NCI-H2107 treated with DMSO at 0.1 percent for 48 hours (cell line): ENCODE measurements at regions not wholly inside any gene's neighbourhood (a gene's known extent, or its start where the extent isn't known, plus 50 kb on each side); places are given as distances from the start of the nearest gene placed in this dataset.

Experiments used
- DNase-seq: peaks from one replicate; lab custom pipeline; 2025; ENCODE audit not compliant: unreplicated experiment; lab: John Stamatoyannopoulos, UW

DNA sequence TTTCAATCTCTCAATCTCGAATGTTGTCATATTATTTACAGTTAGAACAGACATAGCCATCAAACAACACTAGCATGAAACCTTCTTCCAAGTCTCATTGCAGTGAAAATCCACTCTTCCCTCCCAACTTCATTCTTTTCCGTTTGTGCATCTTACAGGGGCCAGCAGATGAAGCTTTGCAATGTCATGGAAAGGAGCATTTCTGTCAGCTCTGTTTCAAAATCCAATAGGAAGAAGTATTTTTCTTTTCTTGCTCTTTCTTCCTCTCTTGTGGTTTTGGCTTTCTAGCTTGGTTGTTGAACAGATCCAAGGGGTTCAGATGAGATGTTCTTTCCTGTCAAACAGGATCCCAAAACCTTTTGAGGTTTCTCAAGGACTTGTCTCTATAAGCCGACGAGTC is 416.6 kb downstream of the AEBP2 start:
- no peak for DNase-seq

DNA sequence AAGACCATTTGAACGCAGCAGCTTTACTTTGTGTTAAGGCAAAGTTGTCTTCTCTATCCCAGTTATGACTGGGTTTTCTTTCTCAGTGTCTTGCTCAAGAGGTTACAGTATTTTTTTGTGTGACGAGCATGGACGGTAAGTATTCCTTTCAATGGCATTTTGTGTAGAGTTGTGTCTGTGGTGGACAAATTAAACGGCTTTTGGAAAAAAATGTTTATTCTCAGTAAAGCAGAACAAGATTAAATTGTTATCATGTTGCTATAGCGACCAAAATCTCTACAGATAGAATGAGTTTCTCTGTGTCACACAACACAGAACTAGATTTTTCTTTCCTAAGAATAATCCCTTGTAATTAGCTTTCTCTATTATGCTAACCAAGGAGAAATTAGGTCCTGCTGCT is 417.1 kb downstream of the AEBP2 start:
- no peak for DNase-seq

DNA sequence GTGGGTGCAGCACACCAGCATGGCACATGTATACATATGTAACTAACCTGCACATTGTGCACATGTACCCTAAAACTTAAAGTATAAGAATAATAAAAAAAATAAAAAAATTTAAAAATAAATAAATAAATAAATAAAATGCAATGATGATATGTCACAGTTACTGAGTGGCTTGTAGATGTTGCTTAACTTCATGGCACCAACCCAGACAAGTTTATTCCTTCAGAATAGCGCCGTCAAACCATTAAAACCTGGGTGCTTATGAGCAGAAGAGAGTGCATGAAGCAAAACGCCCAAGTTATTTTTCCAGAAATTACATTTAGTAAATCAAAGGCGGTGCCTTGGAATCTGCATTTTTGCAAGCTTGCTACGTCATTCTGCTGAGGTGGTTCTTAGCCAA is 417.9 kb downstream of the AEBP2 start:
- no peak for DNase-seq

DNA sequence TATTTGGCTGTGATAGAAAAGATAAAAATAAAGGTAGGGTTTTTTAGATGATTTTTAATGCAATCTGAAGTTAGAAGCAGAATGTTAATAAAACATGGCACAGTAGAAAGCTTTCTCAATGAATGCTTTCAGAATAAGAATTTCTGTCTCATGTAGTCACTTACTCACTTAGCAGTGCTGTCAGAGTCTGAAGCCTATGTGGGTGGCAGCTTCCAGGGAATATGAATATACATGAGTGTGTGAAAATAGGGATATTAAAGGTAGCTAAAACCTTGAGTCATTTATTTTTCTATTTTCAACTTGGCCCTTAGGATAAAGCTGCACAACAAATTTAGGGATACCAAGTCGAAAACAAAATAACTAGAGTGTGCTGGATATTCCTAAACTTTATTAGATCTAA is 427.9 kb downstream of the AEBP2 start:
- DNase-seq, result no peak

DNA sequence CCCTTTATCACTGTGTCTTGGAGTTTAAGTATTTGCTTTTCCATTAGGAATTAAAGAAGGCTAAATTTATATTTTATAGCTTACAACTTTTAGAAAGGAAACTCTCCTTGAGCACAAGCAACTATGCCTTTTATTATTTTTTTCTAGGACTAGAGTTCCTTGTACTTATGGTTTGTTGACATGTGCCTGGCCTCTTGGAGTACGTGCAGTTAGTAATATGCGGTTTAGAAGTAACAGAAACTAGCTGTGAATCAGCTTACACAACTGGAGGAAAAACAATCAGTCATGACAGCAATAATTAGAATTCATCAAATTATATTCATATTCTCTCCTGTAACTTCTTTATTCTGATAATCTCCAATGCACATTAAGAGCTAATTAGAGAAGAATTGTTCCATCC is 428.7 kb downstream of the AEBP2 start:
- DNase-seq, result no peak

DNA sequence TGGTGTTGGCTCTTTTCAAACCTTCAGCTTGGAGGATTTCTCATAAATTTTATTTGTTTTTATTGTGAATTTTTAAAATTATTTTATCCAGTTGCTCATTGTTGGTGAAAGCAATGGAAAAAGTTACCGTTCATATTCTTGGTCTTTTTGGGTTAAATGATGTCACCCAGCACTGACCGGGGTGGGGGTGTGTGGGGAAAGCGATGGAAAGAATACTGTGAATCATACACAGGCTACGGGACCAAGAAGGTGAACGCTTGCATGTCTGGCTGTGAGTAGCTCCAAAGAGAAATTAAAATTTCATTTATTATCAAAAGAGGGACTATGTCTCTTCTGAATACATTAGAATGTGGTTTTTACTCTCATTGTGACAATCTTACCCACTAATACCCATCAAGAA is 430.1 kb downstream of the AEBP2 start:
- no peak for DNase-seq

DNA sequence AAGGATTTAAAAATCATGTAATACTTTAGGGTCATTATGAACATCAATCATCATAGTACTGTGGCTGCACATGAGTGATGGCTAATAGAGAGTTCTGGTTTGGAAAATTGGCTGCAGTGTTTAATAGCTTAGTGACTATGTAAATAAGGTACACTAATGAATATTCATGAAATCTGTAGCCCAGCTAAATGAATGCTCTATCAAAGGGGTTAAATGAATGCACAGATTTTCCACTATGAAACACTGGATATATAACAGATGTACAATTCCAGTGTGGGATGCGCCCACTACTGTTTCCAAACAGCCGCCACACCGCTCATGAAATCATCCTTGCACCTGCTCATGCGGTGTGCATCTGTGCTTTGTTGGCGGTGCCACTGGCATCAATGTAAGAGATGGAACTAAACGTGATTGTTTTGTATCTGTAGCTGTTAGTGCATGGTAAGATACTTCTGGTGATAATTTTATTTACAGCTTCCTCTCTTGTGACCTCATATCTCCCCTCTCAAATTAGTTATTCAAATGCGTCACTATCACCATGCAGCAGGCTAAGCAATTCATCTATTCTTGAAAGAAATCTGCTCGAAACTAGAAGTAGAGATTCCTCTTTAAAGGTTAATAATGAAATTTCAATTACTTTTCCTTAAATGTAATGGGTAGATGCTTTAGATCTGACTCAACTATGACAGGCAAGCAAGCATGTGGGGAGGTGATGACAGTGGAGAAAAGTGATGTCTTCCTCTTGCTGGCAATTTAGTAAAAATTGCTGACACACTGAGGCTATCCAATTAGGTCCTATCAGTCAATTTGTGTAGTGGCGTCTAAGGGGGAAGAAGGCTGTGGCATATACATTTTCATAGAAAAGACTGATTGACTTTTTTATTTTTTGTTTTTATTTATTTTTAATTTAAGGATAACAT is 433.6 kb downstream of the AEBP2 start:
- DNase-seq, result no peak

DNA sequence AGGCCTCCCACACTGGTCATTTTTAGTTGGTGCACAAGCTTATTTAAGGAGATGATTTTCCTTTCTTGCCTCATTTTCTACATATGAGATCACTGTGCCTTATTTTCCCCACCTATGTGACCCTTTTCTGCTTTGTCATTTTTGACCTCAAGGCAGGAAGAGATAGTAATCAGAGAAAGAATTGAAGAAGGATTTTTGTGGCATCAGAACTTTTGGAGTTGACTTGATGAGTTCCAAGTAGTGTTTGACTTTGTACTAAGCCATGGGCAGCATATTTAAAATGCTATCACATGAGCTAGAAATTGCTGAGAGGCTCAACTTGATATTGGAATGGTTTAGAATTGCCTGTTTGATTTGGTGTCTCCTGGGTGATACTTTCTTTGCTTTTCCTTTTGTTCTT is 440.8 kb downstream of the AEBP2 start:
- DNase-seq, result no peak

DNA sequence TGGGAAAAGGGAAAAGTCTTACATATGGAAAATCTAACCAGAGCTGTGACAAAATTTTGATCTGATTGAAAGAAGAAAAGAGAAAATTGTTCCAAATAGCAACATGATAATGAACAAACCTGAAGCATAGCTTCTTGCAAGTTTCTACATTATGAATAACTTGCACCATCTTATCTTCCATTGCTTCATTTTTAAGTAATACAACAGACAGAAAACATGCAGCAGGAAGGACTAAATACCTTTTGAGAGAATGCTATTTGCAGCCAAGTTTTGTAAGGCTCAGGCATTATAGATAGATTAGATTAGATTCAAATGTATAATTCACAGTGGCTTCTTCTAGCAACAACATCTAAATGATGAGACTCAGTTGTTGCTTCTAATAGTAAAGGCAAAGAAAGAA is 441.4 kb downstream of the AEBP2 start:
- no peak for DNase-seq

DNA sequence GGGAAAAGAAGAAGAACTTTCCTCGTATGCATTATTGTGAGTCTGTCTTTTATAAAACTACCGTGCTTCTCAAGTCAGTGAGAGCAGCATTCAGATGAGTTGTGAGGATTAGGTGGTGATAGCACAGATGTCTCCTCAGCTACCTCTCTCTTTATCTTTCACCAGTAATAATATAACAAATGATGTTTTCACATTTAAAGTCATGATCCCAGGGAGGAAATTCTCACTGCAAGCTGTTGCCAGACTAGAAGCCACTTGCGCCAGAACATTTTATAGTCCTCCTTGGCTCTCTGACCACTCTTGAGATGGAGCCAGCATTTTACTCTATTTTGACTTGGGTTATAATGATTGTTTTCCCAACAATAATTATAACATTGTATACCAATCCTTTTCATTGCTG is 443.1 kb downstream of the AEBP2 start:
- DNase-seq, result no peak

DNA sequence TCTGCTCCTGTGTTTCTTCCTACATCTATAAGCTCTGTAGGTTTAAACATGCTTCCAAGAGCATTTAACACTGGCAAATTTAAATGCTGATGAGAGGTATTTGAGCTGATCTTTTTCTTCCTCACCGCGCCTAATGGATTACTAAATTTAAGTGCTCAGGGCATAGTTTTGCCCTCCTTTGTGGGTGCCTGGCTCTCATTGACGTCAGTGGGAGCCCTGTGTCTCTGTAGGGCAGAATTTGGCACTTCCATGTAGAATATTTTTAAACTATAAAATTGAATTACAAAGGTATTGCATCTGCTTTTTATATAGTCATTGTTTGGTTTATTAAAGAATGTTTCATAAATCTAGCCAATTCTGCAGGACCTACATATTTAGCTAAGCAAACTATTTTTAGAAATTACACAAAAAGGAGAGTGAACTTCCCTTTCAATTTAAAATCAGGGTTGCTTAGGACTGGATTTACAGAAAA is 444.8 kb downstream of the AEBP2 start:
- DNase-seq, result no peak

DNA sequence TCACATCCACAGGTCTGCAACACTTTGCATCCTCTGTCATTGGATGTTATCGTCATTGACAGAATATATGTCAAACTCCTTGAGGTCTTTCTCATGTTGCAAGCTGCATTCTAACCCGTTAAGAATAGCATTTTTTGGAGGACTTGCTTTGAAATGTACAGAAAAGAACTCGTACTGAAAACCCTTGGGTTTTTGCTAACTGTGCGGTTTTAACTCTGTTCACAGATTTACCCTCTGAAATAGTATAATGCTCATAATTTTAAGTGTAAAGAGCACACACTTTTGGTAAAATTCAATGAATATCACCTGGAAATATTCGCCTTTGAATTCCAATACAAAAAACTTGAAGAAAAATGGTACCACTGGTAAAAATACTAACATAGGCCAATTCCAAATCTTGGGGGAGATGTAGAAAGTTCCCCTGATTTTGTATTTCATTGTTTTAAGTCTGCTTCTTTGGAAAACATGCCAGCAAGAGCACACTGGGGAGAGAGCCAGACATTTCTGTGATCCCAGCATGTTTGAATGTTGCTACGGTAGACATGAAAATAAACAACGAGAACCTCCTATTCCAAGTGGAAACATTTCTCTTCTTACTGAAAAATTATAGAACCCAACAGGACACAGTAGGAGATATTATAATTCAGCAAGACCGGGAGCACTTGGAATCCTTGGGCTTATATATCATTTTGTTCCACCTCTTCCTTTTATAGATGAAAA is 446.0 kb downstream of the AEBP2 start:
- no peak for DNase-seq

DNA sequence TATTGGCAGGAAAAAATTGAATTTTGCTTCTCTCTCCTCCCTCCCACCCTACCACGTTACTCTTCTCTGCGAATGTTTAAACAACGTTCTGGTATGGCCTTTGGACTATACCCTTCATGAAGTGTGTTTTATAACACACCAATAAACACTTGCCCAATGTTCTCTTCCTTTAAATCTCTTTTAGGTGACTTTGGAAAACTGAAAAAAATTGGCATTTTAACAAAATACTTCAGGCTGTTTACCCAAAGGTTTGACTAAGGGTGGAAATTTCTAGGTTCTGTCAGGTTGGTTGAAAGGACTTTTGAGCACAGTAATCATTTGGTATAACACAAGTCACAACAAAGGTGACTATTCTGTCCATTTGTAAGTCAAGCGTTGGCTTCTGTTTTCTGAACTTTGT is 446.8 kb downstream of the AEBP2 start:
- no peak for DNase-seq

DNA sequence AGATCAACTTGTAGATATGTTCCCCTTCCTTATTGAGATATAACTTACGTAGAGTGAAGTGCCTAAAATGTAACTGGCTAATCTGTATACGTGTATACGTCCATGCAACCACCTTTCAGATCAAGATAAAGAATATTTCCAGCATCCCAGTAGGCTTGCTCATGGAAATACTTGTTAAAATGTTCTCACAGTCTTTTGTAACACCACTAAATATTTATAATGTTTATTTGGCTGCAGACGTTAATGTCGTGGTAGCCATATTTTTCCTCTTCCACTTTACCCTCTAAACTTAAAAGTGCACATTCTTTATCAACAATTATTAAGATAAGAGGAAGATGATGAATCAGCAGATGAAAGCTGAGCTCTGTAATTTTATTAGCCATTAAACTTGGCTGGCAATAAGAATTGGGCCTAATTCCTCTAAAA is 447.4 kb downstream of the AEBP2 start:
- no peak for DNase-seq

DNA sequence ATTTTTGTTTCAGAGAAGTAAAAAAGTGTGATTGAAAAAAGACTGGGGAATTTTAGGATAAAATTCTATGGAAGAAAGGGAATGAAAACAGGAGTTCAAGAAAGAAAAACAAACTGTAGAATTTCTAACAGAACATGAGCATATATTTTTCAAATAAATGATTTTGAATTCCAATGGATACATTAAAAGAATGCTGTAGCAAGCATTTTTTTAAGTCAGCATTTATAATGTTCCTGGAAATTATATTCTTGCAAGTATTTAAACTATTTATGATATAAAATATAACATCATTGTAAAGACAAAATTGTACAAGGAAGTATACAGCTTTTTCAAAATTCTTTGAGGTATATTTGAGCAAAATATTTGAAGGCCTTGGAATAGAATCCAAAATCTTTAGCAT is 450.7 kb downstream of the AEBP2 start:
- no peak for DNase-seq

DNA sequence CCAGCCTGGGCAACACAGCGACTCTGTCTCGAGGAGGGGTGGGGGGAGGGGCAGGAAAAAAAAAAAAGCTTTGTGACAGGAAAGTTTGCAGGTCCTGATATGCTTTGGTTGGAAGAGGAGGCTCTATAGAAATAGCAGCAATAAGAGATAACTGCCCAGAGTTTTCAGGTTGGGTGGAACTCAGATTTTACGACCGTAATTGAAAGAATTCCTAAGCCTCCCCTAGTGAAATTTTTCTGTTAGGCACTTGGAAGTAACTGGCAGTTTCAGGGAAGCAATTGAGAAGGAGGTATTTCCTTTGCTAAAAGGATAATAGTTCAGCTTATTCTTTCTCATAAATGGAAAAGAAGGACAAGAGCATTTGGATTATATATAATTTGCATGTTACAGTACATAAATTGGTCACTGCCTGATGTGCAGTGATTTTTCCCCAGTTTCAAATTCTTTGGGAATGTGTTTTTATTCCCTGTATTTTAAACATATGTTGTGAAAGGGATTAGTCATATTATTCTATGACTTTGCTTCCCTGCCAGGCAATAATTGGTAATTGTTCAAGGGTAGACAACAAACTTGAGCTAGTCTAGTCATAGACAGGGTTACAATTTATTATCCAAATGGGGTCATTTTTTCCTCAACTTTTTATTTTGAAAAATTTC is 452.8 kb downstream of the AEBP2 start:
- DNase-seq, result no peak

DNA sequence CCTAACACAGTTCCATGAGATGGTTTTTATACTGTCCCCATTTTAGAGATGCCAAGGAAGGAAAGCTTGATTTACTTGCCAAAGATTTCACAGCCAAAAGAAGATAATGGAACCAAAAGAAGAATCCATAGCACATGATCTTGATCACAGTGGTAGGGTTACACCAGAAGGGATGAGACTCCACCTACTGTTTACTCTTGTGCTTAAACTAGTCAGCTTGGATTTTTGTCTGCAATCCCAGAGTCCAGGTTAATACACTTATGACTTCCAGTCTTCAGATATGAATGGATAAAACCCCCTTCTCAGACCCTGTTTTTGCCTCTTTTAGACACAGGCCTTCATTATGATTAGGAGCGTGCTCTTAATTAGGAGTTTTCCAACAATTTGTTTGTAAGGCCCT is 454.2 kb downstream of the AEBP2 start:
- DNase-seq, result no peak

DNA sequence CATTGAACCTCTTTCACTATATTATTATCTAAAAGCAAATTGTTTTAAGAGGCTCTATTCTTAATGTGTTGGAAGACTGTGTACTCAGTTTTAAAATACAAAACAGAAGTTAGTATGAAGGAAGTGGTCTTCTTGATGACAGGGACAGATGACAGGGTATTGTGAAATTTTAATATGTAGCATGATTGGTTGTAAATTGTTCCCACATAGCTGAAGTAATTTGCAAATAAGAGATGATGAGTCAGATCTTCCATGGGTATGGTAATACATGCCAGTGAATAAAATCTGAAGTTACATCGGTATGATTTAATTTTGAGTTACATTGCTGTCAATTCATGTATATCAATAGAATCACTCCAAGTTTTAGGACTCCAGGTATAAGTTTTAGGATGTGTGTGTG is 454.8 kb downstream of the AEBP2 start:
- no peak for DNase-seq

DNA sequence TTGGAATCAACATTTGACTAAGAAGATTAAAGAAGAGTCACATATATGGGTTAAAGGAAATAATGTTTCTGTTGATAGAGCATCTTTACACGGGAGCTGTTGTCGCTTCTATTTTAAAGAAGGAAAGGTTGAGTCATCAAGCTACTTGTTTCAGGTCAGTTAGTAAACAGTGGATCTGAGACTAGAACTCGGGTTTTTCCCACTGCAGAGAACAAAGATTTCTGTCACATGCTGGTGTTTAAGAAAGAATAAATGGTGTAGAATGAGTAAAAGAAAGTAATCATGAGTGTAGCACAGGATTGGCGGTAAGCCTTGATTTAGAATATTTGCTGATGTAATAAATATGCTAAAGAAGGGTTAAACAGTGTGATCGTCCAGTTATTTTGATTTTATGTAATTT is 455.5 kb downstream of the AEBP2 start:
- DNase-seq, result no peak

DNA sequence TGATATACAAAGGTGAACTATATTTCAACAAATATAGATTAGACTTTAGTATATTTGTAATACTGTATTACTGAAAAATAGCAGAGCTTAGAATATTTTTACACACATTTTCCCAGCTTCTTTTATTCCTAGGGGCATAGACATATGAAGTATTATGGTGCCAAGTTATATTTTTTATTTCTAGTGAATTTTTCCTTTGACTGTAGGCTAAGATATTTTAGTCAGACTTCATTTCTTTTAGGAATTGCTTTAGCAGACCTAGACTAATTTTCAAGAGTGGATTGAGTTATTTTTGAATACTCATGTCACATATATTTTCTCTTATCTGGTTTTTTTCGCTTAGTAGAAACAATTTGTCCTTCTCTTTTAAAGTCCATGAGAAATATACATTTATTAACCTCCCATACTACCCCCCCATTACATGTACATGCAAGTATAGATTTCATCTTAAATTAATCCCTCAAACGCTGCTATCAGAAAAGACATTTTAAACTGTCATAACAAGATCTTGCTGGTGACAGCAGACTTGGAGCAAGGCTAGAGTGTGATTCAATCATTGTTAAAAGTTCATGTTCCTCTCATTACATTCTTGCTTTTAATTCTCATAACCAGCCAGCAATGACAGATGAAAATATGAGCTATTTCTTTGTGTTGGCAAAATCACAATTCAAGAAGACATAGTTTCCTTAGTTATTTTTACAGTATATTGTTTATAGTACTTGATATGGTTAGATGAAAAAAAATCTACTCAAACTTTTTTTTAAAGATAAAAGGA is 456.1 kb downstream of the AEBP2 start:
- no peak for DNase-seq

DNA sequence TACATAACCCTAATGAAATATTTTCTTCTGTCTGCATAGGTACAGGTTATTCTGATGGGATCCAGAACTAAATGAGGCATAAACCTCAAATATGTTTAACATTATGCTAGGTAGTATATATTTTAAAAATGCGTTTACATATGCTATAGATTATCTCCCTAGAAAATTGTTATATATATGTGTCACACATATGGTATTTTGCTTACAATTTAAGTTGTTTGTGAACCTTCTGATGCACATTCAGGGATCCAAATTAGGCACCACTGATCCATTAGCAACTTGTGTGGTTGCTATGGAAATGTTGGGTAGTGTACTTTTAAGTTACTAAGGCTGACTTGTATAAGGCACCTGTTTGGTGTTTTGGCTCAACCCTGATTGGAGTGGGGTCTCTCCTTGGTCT is 456.7 kb downstream of the AEBP2 start:
- DNase-seq, result no peak
